BE2C (cell line): ENCODE measurements at regions not wholly inside any gene's neighbourhood (a gene's known extent, or its start where the extent isn't known, plus 50 kb on each side); places are given as distances from the start of the nearest gene placed in this dataset.

Experiments
- DNase-seq: peaks from one replicate; pipeline ENCODE4 v3.0.0-alpha.2; 2020
- H3K27me3 ChIP-seq: fragments of 250-450 bp; sonication (Bioruptor Pico); 2 replicates; pipeline ENCODE4 v1.5.1; 2020; ENCODE audit warnings: mild to moderate bottlenecking
- H3K36me3 ChIP-seq: fragments of 250-450 bp; sonication (Bioruptor Pico); 2 replicates; pipeline ENCODE4 v1.5.1; 2020; ENCODE audit warnings: mild to moderate bottlenecking
- H3K4me1 ChIP-seq: fragments of 250-450 bp; sonication (Bioruptor Pico); 2 replicates; pipeline ENCODE4 v1.5.1; 2020
- H3K4me3 ChIP-seq: 2 replicates; pipeline ENCODE4 v1.5.1; 2011; ENCODE audit warnings: low read depth, low read length
- H3K9me3 ChIP-seq: fragments of 250-450 bp; sonication (Bioruptor Pico); 2 replicates; pipeline ENCODE4 v1.5.1; 2020
- CTCF ChIP-seq: IDR thresholded peaks from 2 replicates; pipeline ENCODE4 v1.5.1; 2012; ENCODE audit warnings: mild to moderate bottlenecking, low read depth, low read length

- no peak for DNase-seq
- TF ChIP-seq CTCF = no peak
- peaks cover 14% of the 10 kb centered on the region for H3K4me1 ChIP-seq
- no peaks in the 10 kb centered on the region for H3K9me3 ChIP-seq
- H3K27me3 ChIP-seq = no peaks in the 10 kb centered on the region
- H3K4me3 ChIP-seq = no peak overlapping the region
- H3K36me3 ChIP-seq = no peaks in the 10 kb centered on the region
Observed at GRCh38 chr5:124576848-124577409, 169.5 kb downstream of the ZNF608 start.

- peaks cover 9% of the 10 kb centered on the region for H3K4me1 ChIP-seq
- no peak for DNase-seq
- H3K27me3 ChIP-seq = no peaks in the 10 kb centered on the region
- TF ChIP-seq CTCF = no peak
- H3K4me3 ChIP-seq = no peak overlapping the region
- no peaks in the 10 kb centered on the region for H3K36me3 ChIP-seq
- no peaks in the 10 kb centered on the region for H3K9me3 ChIP-seq
Observed at GRCh38 chr5:124575725-124576124, 170.7 kb downstream of the ZNF608 start.

DNA sequence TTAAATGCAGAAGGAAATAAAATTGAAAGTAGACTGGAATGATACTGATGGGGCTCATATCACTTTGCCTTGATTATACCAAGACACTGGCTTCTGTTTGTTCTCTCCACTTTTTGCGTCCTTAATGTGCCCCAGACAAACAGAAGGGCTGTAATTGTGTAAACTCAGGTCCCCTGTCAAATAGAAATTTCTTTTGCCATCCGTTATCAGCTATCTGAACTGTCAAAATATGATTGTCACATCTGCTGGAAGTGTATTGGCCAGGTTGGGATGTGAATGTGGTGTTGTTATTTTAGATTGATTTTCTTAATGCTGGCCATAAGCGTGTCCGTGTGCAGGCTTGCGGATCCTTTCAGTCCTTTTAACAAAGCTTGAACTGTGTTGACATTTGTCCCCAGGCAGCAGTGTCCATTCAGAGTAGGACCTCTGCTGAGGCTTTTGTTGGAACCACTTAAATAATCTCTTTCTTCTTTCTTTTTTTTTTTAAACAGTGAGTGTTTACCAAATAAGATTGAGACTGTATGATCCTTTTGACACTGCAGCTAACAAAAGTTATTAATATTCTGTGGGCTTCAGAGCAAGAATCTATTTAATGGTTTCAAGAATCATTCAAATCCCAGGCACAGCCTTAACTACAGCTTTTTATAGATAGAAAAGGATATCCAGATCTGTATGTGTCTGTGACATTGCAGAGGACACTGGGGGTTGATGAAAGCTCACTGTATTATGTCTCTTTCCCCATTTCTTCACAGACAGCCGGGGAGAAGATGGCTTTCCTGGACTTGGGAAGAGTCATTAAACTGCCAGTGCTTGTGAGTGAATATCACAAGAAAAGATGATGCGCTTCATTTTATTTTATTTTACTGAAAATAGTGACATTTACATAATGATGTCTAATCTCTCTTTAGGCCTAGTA, 171.7 kb downstream of the ZNF608 start:
- Histone ChIP-seq H3K9me3 (no peaks in the 10 kb centered on the region), H3K27me3 (no peaks in the 10 kb centered on the region), H3K4me1 (peaks cover 17% of the 10 kb centered on the region), H3K4me3 (no peak overlapping the region), H3K36me3 (no peaks in the 10 kb centered on the region)
- no peak for TF ChIP-seq CTCF
- no peak for DNase-seq

GRCh38 chr5:124572971-124573370, 173.5 kb downstream of the ZNF608 start:
- no peak for TF ChIP-seq CTCF
- no peaks in the 10 kb centered on the region for H3K9me3 ChIP-seq
- DNase-seq = no peak
- H3K4me1 ChIP-seq = peaks cover 17% of the 10 kb centered on the region
- no peak overlapping the region for H3K4me3 ChIP-seq
- no peaks in the 10 kb centered on the region for H3K36me3 ChIP-seq
- no peaks in the 10 kb centered on the region for H3K27me3 ChIP-seq

DNA sequence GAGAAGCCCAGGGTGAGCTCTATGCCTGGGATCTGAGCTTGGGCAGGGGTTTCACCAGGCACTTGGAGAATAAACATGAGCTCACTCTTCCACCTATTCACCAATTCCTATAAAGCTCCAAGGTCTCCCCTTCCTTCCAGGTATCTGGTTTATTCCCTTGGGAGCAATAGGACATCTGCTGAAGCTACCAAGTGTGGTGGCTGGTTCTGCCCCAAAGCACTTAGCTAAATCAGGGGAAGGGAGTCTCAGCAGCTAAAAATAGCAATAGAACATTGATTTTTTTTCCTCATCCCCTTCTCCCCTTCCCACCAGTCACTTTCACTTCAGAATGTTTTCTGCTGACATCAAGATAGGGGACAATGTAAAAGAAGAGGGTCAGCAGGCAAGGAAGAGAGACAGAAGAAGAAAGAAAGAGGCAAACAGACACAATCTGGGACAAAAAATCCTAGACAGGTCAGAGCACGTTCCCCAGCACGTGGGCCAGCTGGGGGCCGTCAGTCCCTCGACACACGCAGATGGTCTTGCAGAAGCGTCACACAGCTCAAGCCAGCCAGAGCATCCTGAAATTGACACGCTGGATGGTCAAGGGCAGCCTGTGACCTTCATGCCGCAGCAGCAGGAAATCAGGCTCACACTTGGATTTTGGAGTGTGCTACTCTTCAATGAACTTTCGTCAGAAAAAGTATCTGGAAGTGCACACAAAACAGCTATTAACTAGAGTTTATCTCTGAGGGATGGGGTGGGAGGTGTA, 176.0 kb downstream of the ZNF608 start:
- Histone ChIP-seq H3K27me3 (no peaks in the 10 kb centered on the region), H3K4me1 (peaks cover 14% of the 10 kb centered on the region), H3K4me3 (peak overlapping the region; percentile 35), H3K36me3 (no peaks in the 10 kb centered on the region), H3K9me3 (no peaks in the 10 kb centered on the region)
- TF ChIP-seq CTCF = no peak
- DNase-seq = peak; percentile 23
